D721Med (cell line): ENCODE measurements at regions not wholly inside any gene's neighbourhood (a gene's known extent, or its start where the extent isn't known, plus 50 kb on each side); places are given as distances from the start of the nearest gene placed in this dataset.

Experiments used
- DNase-seq: peaks from one replicate; pipeline ENCODE4 v3.0.0; 2011; ENCODE audit warnings: low spot score; ENCODE audit not compliant: insufficient read length
- FAIRE-seq: peaks from 2 replicates; lab custom pipeline; 2011; peaks lifted over from hg19 to GRCh38; lab: Jason Lieb, UNC
- CTCF ChIP-seq: IDR thresholded peaks from 2 replicates; pipeline ENCODE4 v1.5.1; 2012; ENCODE audit warnings: mild to moderate bottlenecking, control low read depth; ENCODE audit not compliant: insufficient read depth; ENCODE audit errors: missing control alignments

- no peak for FAIRE-seq
- no peak for TF ChIP-seq CTCF
- DNase-seq: no peak
Measured at GRCh38 chr14:23864861-23865260, 88.7 kb upstream of the DHRS4 start.

GRCh38 chr14:23865502-23865901, 88.1 kb upstream of the DHRS4 start:
- DNase-seq: no peak
- no peak for TF ChIP-seq CTCF
- FAIRE-seq: no peak

- no peak for DNase-seq
- no peak for FAIRE-seq
- TF ChIP-seq CTCF: no peak
Measured at GRCh38 chr14:23866269-23866668, 87.3 kb upstream of the DHRS4 start.

- FAIRE-seq: no peak
- no peak for TF ChIP-seq CTCF
- no peak for DNase-seq
Measured at GRCh38 chr14:23869078-23869719, 84.4 kb upstream of the DHRS4 start.

GRCh38 chr14:23876160-23876750, 77.3 kb upstream of the DHRS4 start:
- FAIRE-seq (no peak), DNase-seq (no peak)
- TF ChIP-seq CTCF: no peak

GRCh38 chr14:23877111-23877510, 76.5 kb upstream of the DHRS4 start:
- FAIRE-seq: no peak
- TF ChIP-seq CTCF: no peak
- DNase-seq: no peak

- no peak for DNase-seq
Measured at GRCh38 chr14:23877538-23878180, 75.9 kb upstream of the DHRS4 start.

More at GRCh38 chr14:23877538-23878180, 75.9 kb upstream of the DHRS4 start:
- no peak for FAIRE-seq
- no peak for TF ChIP-seq CTCF
